ENCODE measurements at regions not wholly inside any gene's neighbourhood (a gene's known extent, or its start where the extent isn't known, plus 50 kb on each side); places are given as distances from the start of the nearest gene placed in this dataset.

GRCh38 chr6:21911208-21911607 lies 317.7 kb downstream of the SOX4 start:
- TF ChIP-seq EZH2 (IDR thresholded peaks at IDR 0.05; ENCODE audit: borderline replicate concordance, low read length), result no peak
- TF ChIP-seq, protein P1, sequence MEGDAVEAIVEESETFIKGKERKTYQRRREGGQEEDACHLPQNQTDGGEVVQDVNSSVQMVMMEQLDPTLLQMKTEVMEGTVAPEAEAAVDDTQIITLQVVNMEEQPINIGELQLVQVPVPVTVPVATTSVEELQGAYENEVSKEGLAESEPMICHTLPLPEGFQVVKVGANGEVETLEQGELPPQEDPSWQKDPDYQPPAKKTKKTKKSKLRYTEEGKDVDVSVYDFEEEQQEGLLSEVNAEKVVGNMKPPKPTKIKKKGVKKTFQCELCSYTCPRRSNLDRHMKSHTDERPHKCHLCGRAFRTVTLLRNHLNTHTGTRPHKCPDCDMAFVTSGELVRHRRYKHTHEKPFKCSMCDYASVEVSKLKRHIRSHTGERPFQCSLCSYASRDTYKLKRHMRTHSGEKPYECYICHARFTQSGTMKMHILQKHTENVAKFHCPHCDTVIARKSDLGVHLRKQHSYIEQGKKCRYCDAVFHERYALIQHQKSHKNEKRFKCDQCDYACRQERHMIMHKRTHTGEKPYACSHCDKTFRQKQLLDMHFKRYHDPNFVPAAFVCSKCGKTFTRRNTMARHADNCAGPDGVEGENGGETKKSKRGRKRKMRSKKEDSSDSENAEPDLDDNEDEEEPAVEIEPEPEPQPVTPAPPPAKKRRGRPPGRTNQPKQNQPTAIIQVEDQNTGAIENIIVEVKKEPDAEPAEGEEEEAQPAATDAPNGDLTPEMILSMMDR (IDR thresholded peaks at IDR 0.05; ENCODE audit: low read length), result no peak

Data from OCI-LY1 (cell line).